IPS-15b (cell line): ENCODE measurements at regions not wholly inside any gene's neighbourhood (a gene's known extent, or its start where the extent isn't known, plus 50 kb on each side); places are given as distances from the start of the nearest gene placed in this dataset.

Source experiments
- H3K27me3 ChIP-seq: one replicate; pipeline ENCODE4 v1.6.1; 2013; ENCODE audit warnings: low read length; ENCODE audit not compliant: control insufficient read depth, insufficient read depth
- H3K36me3 ChIP-seq: one replicate; pipeline ENCODE4 v1.6.1; 2013; ENCODE audit warnings: low read length; ENCODE audit not compliant: control insufficient read depth, insufficient read depth
- H3K4me1 ChIP-seq: one replicate; pipeline ENCODE4 v1.6.1; 2013; ENCODE audit warnings: mild to moderate bottlenecking, low read length; ENCODE audit not compliant: control insufficient read depth, insufficient read depth
- H3K4me3 ChIP-seq: one replicate; pipeline ENCODE4 v1.5.1; 2013; ENCODE audit warnings: low read depth, low read length
- H3K9ac ChIP-seq: one replicate; pipeline ENCODE4 v1.6.1; 2013; ENCODE audit warnings: low read depth, mild to moderate bottlenecking, low read length
- H3K9me3 ChIP-seq: one replicate; pipeline ENCODE4 v1.6.1; 2013; ENCODE audit warnings: mild to moderate bottlenecking, low read length; ENCODE audit not compliant: control insufficient read depth, insufficient read depth

GRCh38 chr3:42023380-42023779 lies 61.5 kb upstream of the ULK4 start:
- peaks cover 22% of the 10 kb centered on the region for H3K4me1 ChIP-seq
- H3K36me3 ChIP-seq, result no peaks in the 10 kb centered on the region

DNA sequence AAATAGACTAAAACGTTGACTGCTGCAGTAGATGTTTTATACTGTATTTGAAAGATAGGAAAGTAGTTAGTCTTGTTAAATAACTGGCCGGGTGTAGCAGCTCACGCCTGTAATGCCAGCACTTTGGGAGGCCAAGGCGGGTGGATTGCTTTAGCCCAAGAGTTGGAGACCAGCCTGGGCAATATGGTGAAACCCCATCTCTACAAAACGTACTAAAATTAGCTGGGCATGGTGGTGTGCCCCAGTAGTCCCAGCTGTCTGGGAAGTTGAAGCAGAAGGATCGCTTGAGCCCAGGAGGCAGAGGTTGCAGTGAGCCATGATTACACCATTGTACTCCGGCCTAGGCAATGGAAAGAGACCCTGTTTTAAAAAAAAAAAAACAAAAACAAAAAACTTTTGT lies 60.5 kb upstream of the ULK4 start:
- Histone ChIP-seq H3K36me3 (no peaks in the 10 kb centered on the region), H3K4me3 (no peak overlapping the region), H3K9ac (no peak overlapping the region), H3K9me3 (no peaks in the 10 kb centered on the region), H3K4me1 (peaks cover 22% of the 10 kb centered on the region), H3K27me3 (no peaks in the 10 kb centered on the region)

More at GRCh38 chr3:42023380-42023779, 61.5 kb upstream of the ULK4 start:
- Histone ChIP-seq H3K27me3 (no peaks in the 10 kb centered on the region), H3K4me3 (no peak overlapping the region), H3K9me3 (no peaks in the 10 kb centered on the region), H3K9ac (no peak overlapping the region)

DNA sequence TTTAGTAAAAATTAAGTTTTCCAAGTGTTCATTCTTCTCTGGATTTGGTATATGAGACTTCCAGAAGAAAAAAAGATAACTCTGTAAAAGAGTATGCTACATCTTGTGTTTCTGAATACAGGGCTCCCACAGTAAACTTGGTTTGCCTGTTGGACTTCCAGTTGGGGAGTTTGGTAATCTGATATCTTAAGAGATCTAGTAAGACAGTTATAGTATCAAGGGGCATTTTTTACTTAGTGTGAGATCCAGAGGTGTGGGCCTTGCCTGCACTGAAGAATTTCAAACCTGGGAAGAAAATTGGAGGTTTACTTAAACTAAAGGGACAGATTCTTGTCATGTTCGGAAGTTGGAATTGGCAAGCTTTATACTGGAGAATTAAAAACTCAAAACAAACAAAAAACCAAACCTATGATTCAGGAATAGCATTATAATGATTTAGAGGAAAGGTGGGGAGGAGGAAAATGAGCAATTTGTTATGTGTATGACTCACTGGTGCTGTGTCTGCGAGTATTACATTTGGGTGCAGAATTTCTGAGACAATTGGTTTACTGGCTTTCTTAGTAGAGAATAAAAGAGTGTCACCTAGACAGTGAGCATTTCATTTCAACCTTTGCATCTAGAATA lies 58.9 kb upstream of the ULK4 start:
- Histone ChIP-seq H3K27me3 (no peaks in the 10 kb centered on the region), H3K9ac (no peak overlapping the region), H3K4me3 (no peak overlapping the region), H3K36me3 (no peaks in the 10 kb centered on the region), H3K9me3 (no peaks in the 10 kb centered on the region), H3K4me1 (peaks cover 18% of the 10 kb centered on the region)

- Histone ChIP-seq H3K4me1 (peaks cover 16% of the 10 kb centered on the region), H3K9me3 (no peaks in the 10 kb centered on the region), H3K36me3 (no peaks in the 10 kb centered on the region), H3K9ac (no peak overlapping the region), H3K27me3 (no peaks in the 10 kb centered on the region), H3K4me3 (no peak overlapping the region)
These were observed 58.0 kb upstream of the ULK4 start for GRCh38 chr3:42019953-42020260.

- peaks cover 11% of the 10 kb centered on the region for H3K4me1 ChIP-seq
- H3K9ac ChIP-seq, result no peak overlapping the region
These were observed 57.4 kb upstream of the ULK4 start for GRCh38 chr3:42019144-42019952.

GRCh38 chr3:42014921-42015533 lies 53.1 kb upstream of the ULK4 start:
- peaks cover 10% of the 10 kb centered on the region for H3K4me1 ChIP-seq
- no peak overlapping the region for H3K9ac ChIP-seq
- H3K4me3 ChIP-seq, result peak overlapping the region; percentile 64

More at GRCh38 chr3:42019144-42019952, 57.4 kb upstream of the ULK4 start:
- Histone ChIP-seq H3K9me3 (no peaks in the 10 kb centered on the region), H3K4me3 (no peak overlapping the region), H3K27me3 (no peaks in the 10 kb centered on the region), H3K36me3 (no peaks in the 10 kb centered on the region)

GRCh38 chr3:42014458-42014920 lies 52.6 kb upstream of the ULK4 start:
- peak overlapping the region; percentile 64 for H3K4me3 ChIP-seq

More at GRCh38 chr3:42014921-42015533, 53.1 kb upstream of the ULK4 start:
- H3K27me3 ChIP-seq, result no peaks in the 10 kb centered on the region
- H3K36me3 ChIP-seq, result no peaks in the 10 kb centered on the region
- H3K9me3 ChIP-seq, result no peaks in the 10 kb centered on the region

GRCh38 chr3:42013691-42014457 lies 52.0 kb upstream of the ULK4 start:
- Histone ChIP-seq H3K9ac (peak overlapping the region; percentile 39), H3K4me3 (peak overlapping the region; percentile 64), H3K9me3 (no peaks in the 10 kb centered on the region), H3K36me3 (no peaks in the 10 kb centered on the region), H3K27me3 (no peaks in the 10 kb centered on the region), H3K4me1 (peaks cover 10% of the 10 kb centered on the region)

More at GRCh38 chr3:42014458-42014920, 52.6 kb upstream of the ULK4 start:
- Histone ChIP-seq H3K9ac (no peak overlapping the region), H3K27me3 (no peaks in the 10 kb centered on the region), H3K9me3 (no peaks in the 10 kb centered on the region), H3K36me3 (no peaks in the 10 kb centered on the region), H3K4me1 (peaks cover 10% of the 10 kb centered on the region)

DNA sequence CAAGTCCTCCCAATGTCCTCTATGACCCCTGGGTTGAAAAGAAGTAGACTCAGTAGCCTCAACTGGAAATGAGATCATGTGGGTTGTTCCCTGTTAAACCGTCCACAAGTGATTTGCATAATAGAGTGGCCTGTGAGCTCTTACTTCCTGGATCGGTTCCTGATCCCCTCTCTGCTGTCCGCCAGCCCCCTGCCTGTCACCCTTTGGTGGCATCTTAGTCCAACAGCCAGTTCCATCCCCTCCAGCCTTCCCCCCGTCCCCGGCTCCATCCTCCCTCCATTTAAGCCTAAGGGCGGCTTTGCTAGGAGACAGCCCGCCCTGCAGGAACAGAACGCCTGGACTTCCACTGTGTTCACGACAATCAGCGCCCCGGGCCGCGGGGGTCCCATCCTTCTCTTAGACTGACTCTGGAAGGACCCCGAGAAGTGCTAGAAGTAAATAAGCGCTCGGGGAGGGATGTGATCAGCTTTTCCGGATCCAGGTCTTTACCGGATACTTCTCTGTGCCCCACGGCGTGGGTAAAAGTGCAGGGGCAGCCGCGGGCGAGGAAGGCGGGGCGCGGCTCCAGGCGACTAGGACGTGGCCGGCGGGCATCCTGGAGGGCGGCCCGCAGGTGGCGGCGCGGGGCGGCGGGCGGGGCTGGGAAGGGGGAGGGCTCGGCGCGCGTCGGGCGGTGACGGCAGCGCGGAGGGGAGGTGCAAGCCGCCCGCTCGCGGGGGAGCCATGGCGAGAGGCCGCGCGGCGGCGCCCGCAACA lies 51.2 kb upstream of the ULK4 start:
- Histone ChIP-seq H3K9me3 (no peaks in the 10 kb centered on the region), H3K9ac (no peak overlapping the region), H3K4me3 (peak overlapping the region; percentile 68), H3K36me3 (no peaks in the 10 kb centered on the region), H3K27me3 (no peaks in the 10 kb centered on the region), H3K4me1 (peaks cover 10% of the 10 kb centered on the region)

- no peaks in the 10 kb centered on the region for H3K9me3 ChIP-seq
- H3K4me3 ChIP-seq, result peak overlapping the region; percentile 68
- H3K4me1 ChIP-seq, result peaks cover 10% of the 10 kb centered on the region
- H3K9ac ChIP-seq, result no peak overlapping the region
- H3K36me3 ChIP-seq, result no peaks in the 10 kb centered on the region
- H3K27me3 ChIP-seq, result no peaks in the 10 kb centered on the region
These were observed 50.6 kb upstream of the ULK4 start for GRCh38 chr3:42012383-42012934.
